ENCODE measurements at regions not wholly inside any gene's neighbourhood (a gene's known extent, or its start where the extent isn't known, plus 50 kb on each side); places are given as distances from the start of the nearest gene placed in this dataset.

DNA sequence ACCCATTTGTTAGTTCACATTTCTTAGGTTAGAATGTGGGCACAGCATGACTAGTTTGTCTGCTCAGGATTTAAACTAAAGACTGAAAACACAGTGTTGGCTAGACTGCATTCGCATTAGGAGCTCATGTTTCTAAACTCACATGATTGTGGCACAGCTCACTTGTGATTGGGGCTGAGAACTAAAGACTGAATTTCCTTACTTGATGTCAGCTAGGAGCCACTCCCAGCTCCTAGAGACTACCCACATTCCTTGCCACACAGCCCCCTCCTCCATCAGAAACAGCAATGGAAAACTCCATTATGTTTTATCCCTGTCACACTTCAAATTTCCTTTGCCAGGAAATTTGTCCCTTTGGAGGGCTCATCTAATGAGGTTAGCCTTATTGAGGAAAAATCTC lies 170.2 kb upstream of the NUDT6 start:
- TF ChIP-seq, protein P1, sequence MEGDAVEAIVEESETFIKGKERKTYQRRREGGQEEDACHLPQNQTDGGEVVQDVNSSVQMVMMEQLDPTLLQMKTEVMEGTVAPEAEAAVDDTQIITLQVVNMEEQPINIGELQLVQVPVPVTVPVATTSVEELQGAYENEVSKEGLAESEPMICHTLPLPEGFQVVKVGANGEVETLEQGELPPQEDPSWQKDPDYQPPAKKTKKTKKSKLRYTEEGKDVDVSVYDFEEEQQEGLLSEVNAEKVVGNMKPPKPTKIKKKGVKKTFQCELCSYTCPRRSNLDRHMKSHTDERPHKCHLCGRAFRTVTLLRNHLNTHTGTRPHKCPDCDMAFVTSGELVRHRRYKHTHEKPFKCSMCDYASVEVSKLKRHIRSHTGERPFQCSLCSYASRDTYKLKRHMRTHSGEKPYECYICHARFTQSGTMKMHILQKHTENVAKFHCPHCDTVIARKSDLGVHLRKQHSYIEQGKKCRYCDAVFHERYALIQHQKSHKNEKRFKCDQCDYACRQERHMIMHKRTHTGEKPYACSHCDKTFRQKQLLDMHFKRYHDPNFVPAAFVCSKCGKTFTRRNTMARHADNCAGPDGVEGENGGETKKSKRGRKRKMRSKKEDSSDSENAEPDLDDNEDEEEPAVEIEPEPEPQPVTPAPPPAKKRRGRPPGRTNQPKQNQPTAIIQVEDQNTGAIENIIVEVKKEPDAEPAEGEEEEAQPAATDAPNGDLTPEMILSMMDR (IDR thresholded peaks at IDR 0.05): no peak
- no peak for TF ChIP-seq POLR2A (IDR thresholded peaks at IDR 0.05)
